Urinary bladder (tissue), 3 donors: ENCODE measurements at regions not wholly inside any gene's neighbourhood (a gene's known extent, or its start where the extent isn't known, plus 50 kb on each side); places are given as distances from the start of the nearest gene placed in this dataset.
"Not testable (repeated sequence)": the region's sequence is repeated elsewhere in the genome, so short reads cannot be mapped to it uniquely, and the experiment has no call there.

Experiments
- DNase-seq: peaks from one replicate; pipeline ENCODE4 v3.0.0-alpha.2; 2015; ENCODE audit errors: extremely low spot score
- H3K27ac ChIP-seq: one replicate; pipeline ENCODE4 v1.5.1; 2013; ENCODE audit warnings: low read depth, mild to moderate bottlenecking, moderate library complexity
- H3K36me3 ChIP-seq: one replicate; pipeline ENCODE4 v1.6.1; 2013; ENCODE audit warnings: mild to moderate bottlenecking, moderate library complexity; ENCODE audit not compliant: insufficient read depth
- H3K4me1 ChIP-seq: one replicate; pipeline ENCODE4 v1.6.1; 2013; ENCODE audit warnings: mild to moderate bottlenecking, moderate library complexity; ENCODE audit not compliant: insufficient read depth
- H3K4me3 ChIP-seq: one replicate; pipeline ENCODE4 v1.5.1; 2013; ENCODE audit warnings: low read depth, low read length
- WGBS: extraction: QIAGEN DNeasy Blood & Tissue Kit; methylation state at CpG from one replicate; pipeline ENCODE4 v1.1.7; 2013; 5-methylcytosine and 5-hydroxymethylcytosine counted together
- donor health status: healthy with polysubstance abuse.
- donor health status: healthy.

DNA sequence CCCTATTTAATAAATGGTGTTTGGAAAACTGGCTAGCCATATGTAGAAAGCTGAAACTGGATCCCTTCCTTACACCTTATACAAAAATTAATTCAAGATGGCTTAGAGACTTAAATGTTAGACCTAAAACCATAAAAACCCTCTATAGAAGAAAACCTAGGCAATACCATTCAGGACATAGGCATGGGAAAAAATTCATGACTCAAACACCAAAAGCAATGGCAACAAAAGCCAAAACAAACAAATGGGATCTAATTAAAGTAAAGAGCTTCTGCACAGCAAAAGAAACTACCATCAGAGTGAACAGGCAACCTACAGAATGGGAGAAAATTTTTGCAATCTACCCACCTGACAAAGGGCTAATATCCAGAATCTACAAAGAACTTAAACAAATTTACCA lies 179.7 kb upstream of the SESN3 start:
- not testable (repeated sequence) for H3K4me1 ChIP-seq, H3K27ac ChIP-seq, DNase-seq, H3K36me3 ChIP-seq, H3K4me3 ChIP-seq

DNA sequence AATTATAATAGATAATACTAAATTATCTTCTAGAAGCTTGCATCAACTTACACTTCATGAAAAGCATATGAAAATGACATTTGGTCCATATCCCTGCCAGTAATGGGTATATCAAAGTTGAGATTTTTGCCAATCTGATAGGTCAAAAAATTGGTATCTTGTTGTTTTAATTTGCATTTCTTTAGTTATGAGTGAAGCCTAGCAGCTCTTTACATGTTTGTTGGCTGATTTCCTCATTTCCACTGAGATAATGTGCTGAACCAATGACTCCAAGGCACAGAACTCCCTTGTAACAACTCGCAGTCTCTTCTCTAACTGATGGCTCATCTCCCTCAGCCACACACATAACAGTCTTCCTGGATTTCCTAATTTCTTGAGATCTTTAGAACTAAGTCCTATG lies 175.3 kb upstream of the SESN3 start:
- no peaks in the 10 kb centered on the region for H3K4me1 ChIP-seq
- H3K27ac ChIP-seq = no peak overlapping the region
- DNase-seq = no peak
- H3K4me3 ChIP-seq = no peak overlapping the region
- no peaks in the 10 kb centered on the region for H3K36me3 ChIP-seq
- 97% methylated on average over 1 of the region's 1 CpG for WGBS

DNA sequence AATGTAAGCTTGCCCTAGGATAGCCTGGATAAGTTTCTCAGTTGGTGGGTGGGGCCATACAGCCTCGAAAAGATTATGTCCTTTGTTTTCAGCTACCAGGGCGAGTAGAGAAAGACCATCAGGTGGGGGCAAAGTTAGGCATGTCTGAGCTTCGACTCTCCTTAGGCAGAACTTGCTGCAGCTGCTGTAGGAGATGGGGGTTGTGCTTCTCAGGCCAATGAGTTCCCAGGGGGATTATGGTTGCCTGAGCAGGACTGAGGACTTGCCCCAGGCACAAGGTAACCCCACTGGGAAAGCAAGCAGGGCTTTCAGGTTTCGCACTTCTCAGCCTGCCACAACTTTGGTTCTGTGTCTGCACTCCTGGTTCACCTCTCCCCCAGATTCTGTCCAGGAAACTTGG lies 173.4 kb upstream of the SESN3 start:
- no peak for DNase-seq
- H3K27ac ChIP-seq = no peak overlapping the region
- no peaks in the 10 kb centered on the region for H3K36me3 ChIP-seq
- 87% methylated on average over 4 of the region's 4 CpGs for whole genome bisulfite sequencing
- no peak overlapping the region for H3K4me3 ChIP-seq
- no peaks in the 10 kb centered on the region for H3K4me1 ChIP-seq

DNA sequence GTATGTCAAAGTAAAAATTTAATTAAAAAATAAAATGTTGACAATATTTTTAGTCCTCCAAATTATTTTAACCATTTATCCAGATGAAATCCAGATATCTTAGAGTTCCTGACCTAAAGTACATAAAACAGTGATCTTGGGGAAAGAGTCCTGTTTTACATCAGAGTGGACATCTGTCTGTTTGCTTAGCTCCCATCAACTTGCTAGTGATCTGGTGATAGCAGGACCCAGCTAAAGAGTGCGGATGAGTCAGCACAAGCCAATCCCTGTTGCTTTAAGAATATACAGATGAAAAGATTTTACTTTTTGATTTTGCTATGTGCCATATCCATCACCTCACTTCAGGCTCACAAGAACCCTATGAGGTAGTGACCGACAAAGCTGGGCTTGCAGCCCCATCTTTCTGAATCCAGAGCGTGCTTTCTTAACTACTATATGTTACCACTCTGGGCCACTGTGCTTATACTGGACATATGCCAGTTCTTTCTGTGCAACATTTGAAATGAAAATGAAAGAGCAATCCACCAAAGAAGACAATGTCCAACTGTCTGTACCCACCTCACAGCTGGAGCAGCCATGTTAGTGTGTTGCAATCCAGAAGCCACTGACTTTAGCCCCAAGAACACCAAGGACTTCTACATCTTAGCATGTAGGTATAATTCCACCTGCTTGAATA lies 167.6 kb upstream of the SESN3 start:
- no peaks in the 10 kb centered on the region for H3K36me3 ChIP-seq
- H3K4me1 ChIP-seq = no peaks in the 10 kb centered on the region
- 86% methylated on average over 3 of the region's 3 CpGs for WGBS
- no peak for DNase-seq
- H3K27ac ChIP-seq = no peak overlapping the region
- H3K4me3 ChIP-seq = no peak overlapping the region

DNA sequence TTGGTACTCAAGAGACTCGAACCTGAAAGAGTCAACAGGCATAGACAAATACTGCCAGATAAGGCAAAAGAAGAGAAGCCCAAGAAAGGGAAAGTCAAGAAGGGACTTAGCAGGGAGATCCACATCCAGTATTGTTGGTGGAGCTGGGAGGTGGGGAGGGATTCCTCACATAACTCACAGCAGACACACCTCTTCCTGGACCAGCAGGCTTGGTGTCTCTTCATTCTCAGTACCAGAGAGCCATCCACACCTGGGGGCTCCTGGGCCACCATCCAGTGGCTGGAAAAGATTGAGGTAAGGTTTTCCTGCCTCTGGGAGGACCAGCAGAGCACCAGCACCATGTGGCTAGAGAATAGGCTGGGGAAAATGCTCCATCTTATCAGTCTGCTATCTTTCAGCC lies 161.6 kb upstream of the SESN3 start:
- 88% methylated on average over 1 of the region's 1 CpG for whole genome bisulfite sequencing
- H3K4me1 ChIP-seq = no peaks in the 10 kb centered on the region
- DNase-seq = no peak

DNA sequence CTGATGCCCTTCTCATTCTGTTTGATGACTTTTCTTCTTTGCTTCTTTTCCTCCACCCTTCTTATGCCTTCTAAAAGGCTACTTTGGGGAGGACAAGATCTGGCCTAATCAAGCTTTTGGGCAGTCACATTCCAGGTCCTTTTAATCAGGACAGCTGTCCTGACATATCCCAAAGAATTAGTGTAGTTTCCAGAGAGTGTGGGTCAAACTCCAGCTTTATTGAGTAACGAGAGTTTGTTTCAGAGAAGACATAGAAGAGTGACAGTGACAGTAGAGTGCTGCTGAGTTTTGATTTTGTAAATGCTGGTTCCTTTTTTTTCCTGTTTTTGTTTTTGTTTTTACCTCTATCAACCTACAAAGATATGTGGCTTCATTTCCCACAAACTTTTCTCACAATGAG lies 158.4 kb upstream of the SESN3 start:
- Histone ChIP-seq H3K36me3 (no peaks in the 10 kb centered on the region), H3K4me3 (no peak overlapping the region), H3K27ac (no peak overlapping the region), H3K4me1 (no peaks in the 10 kb centered on the region)
- 95% methylated on average over 1 of the region's 1 CpG for WGBS
- DNase-seq = no peak

More for the DNA sequence above, 161.6 kb upstream of the SESN3 start:
- no peaks in the 10 kb centered on the region for H3K36me3 ChIP-seq
- H3K27ac ChIP-seq = no peak overlapping the region
- H3K4me3 ChIP-seq = no peak overlapping the region

DNA sequence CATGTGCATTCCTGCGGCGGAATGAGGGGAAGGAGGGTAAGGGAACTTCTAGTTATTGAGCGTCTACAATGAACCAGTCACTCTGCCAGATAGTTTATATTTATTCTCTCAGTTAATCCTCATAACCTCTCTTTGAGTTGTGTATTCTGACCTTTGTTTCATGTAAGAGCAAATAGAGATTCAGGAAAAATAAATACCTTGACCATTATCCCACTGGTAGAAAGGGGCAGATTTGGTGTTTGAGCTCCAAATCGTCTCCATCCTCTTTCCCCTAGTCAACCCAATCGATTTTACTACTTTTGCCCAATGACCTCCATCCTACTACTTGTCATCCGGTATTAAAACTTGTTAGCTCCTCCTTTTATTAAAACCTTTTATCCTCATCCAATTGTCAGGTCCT lies 157.1 kb upstream of the SESN3 start:
- no peak for DNase-seq
- 84% methylated on average over 6 of the region's 6 CpGs for WGBS
- no peak overlapping the region for H3K27ac ChIP-seq
- no peak overlapping the region for H3K4me3 ChIP-seq
- H3K4me1 ChIP-seq = no peaks in the 10 kb centered on the region
- no peaks in the 10 kb centered on the region for H3K36me3 ChIP-seq

DNA sequence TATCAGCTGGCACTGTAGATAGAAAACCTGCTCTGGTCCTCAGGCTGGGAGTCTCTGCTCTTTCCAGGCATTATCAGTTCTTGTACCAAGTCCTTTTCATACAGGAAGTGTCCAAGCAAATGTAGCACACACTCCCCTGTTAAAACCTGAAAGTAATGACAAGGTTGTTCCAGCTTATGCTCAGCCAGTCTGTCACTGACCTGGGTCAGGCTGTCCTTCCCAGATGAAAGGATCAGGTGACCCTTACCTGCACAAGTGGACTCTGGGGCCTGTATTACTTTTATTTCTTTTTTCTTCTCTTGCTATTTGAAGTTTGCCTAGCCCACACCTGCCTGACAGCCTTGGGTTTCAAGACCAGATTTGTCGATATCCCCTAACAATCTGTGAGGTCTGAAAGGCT lies 156.3 kb upstream of the SESN3 start:
- H3K4me3 ChIP-seq = no peak overlapping the region
- no peaks in the 10 kb centered on the region for H3K4me1 ChIP-seq
- no peak for DNase-seq
- H3K36me3 ChIP-seq = no peaks in the 10 kb centered on the region
- WGBS = 90% methylated on average over 1 of the region's 1 CpG
- H3K27ac ChIP-seq = no peak overlapping the region

DNA sequence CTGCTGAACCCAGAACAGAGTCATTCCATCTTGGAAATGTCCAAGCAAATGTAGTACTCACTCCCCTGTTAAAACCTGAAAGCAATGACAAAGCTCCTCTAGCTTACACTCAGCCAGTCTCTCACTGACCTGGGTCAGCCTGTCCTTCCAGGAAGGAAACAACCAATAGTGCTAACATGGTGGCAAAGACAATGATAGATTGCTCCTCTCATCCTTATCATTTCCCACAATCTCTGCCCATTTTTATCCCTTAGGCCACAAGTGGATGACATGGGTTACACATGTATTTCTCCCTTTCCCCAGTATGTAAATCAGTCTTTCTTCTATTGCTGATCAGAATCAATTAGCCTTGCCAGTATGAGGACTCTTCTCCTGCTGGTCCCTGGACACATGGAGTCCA lies 154.6 kb upstream of the SESN3 start:
- no peak for DNase-seq
- H3K4me1 ChIP-seq = no peaks in the 10 kb centered on the region
- no peak overlapping the region for H3K4me3 ChIP-seq
- no peaks in the 10 kb centered on the region for H3K36me3 ChIP-seq
- H3K27ac ChIP-seq = no peak overlapping the region

- no peak for DNase-seq
- Histone ChIP-seq H3K36me3 (no peaks in the 10 kb centered on the region), H3K27ac (no peak overlapping the region), H3K4me3 (no peak overlapping the region), H3K4me1 (no peaks in the 10 kb centered on the region)
These were observed 148.5 kb upstream of the SESN3 start for GRCh38 chr11:95379479-95379878.

GRCh38 chr11:95378789-95379188 lies 147.8 kb upstream of the SESN3 start:
- Histone ChIP-seq H3K4me1 (no peaks in the 10 kb centered on the region), H3K36me3 (no peaks in the 10 kb centered on the region), H3K27ac (no peak overlapping the region), H3K4me3 (no peak overlapping the region)
- no peak for DNase-seq
- 96% methylated on average over 1 of the region's 1 CpG for WGBS

DNA sequence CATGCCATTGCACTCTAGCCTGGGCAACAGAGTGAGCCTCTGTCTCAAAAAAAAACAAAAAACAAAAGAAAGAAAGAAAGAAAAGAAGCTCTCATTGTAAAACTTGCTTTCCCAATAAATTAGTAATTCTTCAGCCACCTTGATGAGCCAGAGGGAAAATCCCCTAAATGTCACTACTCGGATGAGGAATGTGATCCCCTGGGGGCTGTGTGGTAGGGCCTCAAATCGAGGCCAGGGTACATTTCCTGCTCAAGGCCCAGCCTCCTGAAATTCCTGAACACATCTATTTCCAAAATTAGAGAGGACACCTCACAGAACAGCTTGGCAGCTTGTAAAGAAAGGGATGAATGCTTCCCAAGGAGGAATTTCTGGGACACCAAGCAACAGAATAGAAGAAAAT lies 147.1 kb upstream of the SESN3 start:
- Histone ChIP-seq H3K4me1 (no peaks in the 10 kb centered on the region), H3K27ac (no peak overlapping the region), H3K4me3 (no peak overlapping the region), H3K36me3 (no peaks in the 10 kb centered on the region)
- 57% methylated on average over 2 of the region's 2 CpGs for WGBS
- no peak for DNase-seq

- Histone ChIP-seq H3K36me3 (no peaks in the 10 kb centered on the region), H3K4me1 (no peaks in the 10 kb centered on the region), H3K27ac (no peak overlapping the region), H3K4me3 (no peak overlapping the region)
- 42% methylated on average over 3 of the region's 3 CpGs for WGBS
- no peak for DNase-seq
These were observed 144.9 kb upstream of the SESN3 start for GRCh38 chr11:95375886-95376285.

DNA sequence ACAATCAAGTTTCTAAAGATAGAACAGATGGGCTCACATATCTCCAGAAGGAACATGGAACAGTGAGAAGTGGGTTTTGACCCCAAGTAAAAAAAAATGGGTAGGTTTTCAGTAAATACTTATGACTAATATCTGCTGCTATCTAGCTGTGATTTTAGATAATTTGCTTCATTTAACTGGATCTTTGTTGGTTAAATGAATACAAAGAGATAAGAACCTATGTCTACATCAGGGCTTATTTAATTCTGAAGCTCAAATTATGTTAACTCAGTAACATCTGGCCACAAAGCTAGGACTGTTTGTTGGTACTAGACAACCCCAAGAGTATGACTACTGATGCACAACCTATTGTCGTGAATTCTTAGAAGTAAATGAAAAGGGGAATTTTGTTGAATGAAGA lies 144.4 kb upstream of the SESN3 start:
- WGBS = 88% methylated on average over 1 of the region's 1 CpG
- Histone ChIP-seq H3K4me3 (no peak overlapping the region), H3K4me1 (no peaks in the 10 kb centered on the region), H3K27ac (no peak overlapping the region), H3K36me3 (no peaks in the 10 kb centered on the region)
- no peak for DNase-seq

- Histone ChIP-seq H3K36me3 (no peaks in the 10 kb centered on the region), H3K4me1 (no peaks in the 10 kb centered on the region), H3K4me3 (no peak overlapping the region), H3K27ac (no peak overlapping the region)
- DNase-seq = no peak
- 86% methylated on average over 4 of the region's 4 CpGs for WGBS
These were observed 143.1 kb upstream of the SESN3 start for GRCh38 chr11:95374105-95374504.
